Activated CD4-positive, alpha-beta T cell treated with anti-CD3 and anti-CD28 coated beads, Interleukin-2, Interleukin-6, amounts not matched to agents 100 ng/mL and 50 ng/mL, durations not matched to agents 16 hours and 8 hours (primary cell): ENCODE measurements at regions not wholly inside any gene's neighbourhood (a gene's known extent, or its start where the extent isn't known, plus 50 kb on each side); places are given as distances from the start of the nearest gene placed in this dataset.

ENCODE experiments used
- DNase-seq: peaks from one replicate; pipeline ENCODE4 v3.0.0-alpha.2; 2020

DNA sequence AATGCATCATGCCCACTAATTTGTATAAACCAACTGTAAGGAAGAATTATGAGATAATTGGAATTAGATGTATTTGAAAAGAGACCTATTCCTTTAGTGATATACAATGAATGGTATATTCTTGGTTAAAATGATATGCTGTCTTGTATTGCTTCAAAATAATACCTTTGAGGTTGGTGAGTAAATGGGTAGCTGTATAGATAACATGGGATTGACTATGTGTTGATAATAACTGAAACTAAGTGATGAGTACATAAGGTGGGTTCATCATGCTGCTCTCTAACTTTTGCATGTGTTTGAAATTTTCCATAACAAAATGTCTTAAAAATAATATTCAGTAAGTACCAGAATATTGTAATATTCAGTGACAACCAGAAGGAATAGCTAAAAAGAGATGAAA, 272.6 kb upstream of the ZPLD1 start:
- no peak for DNase-seq

DNA sequence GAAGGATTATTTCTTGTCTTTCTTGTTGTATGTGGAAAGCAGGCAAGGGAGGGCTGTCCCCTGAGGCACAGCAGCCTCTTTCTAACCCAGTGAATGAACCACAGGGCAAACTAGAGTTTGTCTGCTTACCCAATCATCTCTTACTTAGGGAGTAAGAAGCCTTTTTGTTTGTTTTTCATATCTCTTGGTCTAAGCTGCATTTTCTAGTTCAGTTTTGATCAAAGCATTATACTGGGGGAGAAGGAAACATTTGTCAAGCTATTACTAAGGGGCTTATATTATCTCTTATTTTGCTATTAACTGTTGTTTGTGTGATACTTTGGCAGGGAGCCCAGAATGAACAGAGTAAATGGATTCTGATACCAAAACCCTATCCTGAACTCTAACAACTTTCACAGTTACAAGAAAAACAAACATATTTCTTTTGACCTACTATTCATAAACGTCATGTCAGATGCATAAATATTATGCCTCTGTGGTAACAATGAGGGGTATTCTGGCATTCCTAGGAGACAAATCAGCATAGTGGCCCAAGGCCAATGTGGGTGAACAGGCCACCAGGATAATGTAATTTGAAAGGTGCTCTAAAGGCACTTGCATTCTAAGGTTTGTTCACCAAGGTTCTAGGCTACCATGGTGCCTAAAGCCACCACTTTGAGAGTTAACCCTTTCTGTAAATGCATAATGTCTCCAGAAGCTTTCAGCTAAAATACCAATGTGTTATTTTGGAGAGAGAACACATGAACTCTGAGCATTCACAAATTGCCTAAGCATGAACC, 271.6 kb upstream of the ZPLD1 start:
- DNase-seq: no peak

DNA sequence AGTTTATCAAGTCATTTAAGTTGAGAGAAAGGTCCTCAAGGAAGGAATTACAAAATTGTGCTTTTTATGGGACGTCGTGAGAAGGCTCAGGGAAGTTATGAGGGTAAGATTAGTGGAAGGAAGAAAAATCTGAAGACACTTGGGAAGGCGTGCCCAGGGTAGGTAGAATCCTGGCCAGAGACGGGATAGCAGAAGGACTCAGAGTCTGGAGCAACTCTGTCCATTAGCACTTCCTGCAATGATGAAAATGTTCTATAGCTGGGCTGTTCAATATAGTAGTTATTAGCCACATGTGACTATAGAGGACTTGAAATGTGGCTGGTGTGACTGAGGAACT, 271.0 kb upstream of the ZPLD1 start:
- DNase-seq: no peak

DNA sequence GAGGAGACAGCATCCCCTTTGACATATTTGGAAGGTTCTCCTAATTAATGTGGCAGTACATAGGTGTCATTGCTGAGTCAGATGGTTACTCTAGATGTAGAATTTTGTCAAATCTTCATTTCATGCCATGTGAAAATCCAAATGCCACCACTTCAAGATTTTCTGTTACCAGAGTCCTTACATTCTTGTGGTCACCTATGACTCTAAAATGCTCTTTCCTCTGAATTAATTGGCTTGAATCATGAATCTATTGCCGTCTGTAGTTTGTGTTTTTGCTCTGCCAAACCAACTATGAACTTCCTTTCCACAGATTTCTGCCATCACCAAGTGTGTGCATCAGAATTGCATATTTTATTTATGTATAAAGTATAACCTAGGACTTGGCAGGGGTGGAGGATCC, 269.4 kb upstream of the ZPLD1 start:
- DNase-seq: no peak

DNA sequence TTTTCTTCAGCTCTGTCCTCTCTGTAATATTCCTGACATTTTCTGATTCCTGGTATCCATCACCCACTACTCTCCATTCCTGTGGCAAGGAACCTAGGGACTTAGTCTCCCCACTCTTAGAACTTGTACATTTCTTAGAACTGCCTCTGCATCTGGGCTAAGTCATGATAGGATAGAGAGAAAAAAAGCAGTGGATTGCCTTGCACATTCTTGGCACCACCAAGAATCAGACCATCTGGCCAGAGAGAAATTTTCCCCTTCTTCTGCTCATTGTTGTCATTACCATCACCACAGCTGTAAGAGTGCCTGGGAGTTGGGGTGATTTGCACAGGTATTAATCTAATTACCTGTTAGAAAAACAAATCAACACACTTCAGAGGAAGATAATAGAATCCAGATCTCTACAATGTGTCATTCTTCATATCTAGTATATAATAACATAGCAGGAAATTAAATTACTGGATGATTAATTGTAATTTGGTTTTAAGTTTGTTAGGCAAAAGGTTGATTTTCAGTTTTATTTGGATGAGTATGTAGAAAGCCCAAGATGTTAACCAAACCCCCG, 264.8 kb upstream of the ZPLD1 start:
- DNase-seq: no peak

DNA sequence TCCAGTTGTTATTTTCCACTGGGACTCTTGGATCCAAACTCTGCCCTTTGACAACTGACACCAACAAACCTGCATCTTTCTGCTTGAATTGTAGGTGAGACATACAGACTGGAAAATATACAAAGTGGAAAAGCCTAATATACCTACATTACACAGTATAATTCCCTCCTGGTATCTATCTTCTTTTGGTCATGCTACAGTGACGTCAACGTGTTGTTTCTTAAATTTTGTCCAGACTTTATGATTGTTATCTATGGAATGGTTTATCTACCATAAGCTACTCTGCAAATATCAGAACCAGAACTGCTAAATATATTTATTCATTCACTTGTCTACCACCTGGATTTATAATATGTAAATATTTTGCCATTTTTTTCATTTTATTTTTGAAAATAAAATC, 264.3 kb upstream of the ZPLD1 start:
- DNase-seq: no peak

DNA sequence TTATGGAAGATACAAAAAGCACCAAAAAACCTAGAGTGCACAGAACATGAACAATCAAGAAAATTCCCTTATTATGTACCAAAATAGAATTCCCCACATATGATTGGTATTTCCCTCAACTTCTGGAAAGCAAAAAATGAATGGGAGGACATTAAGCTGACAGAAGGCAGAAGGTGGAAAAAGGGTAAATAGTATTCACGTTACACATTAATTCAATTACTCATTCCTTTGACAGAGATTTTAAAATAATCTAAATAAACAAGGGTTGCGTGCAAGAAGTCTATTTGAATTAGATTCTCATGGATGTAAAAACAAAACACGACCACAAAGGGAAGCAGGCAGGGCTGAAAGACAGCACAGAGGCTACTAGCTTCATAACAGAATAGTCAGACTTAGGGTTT, 260.5 kb upstream of the ZPLD1 start:
- DNase-seq: no peak

DNA sequence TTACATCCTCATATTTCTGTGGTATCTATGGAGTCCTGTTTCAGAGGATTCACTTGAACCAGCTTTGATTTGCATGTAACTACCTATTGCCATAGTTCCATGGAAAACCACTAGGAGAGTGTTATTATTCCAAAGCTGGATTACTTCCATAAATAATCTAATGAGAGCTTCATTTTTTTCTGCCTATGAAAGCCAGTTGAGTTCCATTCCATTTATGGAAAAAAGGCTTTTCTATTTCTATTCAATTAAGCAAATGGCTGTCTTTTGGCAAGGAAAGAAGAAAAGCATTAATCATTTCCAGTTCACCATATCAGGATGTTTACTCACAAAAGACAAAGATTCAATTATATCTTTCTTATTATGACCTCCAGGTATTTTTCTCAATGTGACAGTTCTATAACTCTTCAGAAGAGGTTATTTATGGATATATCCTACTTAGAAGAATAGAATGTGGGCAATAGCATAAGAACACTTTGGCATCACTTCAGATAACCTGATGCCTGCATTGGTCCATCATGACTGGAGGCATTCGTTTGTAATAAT, 259.9 kb upstream of the ZPLD1 start:
- no peak for DNase-seq

DNA sequence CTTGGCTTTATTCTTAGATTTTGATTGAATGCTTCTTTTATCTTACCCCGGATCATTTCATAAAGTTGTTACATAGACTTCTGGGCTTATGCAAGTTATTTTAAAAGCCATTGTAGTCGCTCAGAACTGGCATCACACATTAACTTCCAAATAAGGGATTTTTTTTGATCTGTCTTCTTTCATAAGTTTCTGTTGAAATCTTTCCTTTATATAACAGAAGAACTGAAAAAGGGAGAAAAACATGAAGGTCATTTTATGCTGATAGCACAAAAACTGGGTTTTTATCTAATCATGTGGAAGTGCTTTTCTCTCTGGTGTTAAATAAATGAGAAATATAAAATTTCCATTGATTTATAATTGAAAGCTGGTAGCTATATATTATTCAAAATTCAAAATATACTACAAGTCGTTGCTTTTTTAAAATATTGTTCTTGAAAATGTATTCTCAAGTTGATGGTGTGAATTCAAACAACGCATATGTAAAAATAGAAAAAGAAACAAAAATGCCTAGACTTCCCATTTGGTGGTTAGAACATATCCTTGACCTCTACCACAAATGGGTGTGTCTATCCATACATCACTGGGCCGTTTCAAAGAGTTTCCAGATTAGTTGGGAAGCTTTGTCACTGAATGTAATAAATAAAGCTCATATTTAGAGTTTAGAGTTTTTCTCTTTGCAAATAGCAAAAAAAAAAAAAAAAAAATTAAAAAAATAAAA, 258.3 kb upstream of the ZPLD1 start:
- no peak for DNase-seq

DNA sequence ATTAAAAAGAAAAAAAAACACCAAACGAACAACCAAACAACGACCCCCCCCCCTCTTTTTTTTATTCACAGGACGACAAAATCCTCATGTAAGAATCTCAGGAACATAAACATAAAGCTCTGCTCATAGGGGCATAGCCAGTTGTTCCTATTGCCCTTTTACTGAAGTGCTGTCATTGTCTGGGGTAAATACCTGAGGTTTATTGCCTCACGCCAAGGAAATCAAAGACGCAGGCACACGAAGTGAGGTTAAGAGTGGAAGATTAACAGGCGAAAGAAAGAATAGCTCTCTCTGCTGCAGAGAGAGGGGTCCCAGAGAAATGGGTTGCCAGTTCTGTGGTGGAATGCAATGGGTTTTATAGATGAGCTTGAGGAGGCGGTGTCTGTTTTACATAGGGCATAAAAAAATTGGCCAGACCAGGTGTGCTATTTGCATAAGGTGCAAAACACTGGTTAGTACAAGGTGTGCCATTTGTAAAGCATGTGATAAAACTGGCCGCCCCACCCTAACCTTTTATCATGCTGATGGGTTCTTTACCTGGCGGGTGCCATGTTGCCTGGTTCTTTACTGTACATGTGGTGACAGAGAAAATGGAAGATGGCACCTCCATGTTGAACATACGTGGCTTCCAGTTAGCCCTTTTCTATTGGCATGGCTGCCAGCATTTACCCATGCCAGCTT, 257.6 kb upstream of the ZPLD1 start:
- no peak for DNase-seq

DNA sequence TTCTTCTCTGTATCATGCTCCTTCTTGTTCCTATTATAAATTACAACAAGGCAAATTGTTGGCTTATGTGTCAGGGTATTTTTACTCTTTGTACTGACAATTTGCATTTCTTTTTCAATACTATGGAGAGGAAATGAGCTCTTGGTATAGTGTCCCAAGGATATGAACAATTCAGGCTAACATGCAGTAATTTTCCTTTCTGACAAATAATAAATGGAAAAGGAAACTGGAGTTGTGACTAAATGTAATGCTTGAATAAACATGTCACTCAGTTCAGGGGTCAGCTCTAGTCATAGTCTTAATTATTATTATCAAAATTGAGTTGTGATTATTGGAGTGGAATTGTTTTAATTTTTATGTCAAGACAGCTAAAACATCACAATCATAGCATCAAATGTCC, 256.0 kb upstream of the ZPLD1 start:
- no peak for DNase-seq

DNA sequence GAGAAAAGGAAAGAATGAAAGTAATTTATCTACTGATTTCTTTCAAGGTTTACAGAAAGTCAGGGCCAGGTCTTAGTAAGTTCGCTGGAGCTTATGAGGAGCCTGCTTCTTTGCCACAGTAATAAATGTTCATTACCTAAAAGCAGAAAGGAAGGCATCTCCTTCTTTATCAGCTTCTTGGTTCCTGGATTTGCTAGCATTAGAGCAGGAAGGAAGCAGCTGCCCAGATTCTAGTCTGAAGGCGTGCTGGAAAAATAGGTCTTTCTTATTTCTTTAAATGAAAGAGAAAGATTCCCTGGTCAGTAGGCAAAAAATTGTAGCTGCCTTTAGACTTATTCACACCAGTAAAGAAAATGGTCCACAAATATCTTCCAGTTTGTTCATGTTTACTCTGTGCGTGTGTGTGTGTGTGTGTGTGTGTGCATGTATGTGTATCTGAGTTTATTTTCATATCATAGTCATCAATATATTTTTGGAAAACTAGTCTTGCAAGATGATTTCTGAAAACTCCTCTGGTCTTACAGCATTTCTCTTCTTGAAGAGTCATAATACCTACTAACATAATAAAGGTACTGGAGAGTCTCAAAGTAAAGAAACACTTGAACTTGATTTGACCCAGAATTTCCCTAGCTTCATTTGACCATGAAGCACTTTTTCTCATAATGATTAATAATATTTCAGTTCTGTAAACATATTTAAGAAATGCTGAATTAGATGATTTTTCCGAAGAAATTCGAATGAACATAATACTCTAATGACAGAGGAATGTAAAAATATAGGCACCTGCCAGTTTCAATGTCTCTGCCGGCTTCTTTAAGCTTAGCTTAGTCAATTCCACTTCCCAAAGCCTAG, 255.3 kb upstream of the ZPLD1 start:
- DNase-seq: no peak

DNA sequence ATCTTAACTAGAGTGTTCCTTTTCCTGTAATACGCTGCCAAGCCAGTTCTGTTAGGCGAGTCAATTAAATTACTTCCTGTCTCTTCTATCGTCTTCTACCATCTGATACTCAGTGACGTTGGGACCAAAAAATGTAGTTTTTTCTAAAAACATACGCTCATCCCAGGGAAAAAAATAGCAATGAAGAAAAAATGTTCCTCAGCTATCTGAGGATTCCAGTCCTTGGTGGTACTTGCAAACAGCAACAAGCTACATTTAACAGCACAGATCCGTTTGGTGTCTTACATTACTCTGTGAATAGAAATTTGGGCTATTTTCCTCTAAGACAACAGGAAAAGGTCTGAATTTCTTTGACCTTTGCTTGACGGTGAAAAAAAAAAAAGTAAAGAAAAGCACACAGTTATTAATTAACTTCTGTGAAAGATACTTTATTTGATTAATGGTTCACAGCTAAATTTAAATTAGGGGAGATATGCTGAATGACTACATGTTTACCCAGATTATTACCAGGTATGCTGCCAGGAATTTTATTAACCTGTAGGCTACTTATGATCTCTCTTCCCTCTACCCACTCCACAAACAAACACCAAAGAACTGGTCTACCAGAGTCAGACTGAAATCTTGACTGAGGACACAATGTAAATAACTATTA, 254.4 kb upstream of the ZPLD1 start:
- DNase-seq: no peak

DNA sequence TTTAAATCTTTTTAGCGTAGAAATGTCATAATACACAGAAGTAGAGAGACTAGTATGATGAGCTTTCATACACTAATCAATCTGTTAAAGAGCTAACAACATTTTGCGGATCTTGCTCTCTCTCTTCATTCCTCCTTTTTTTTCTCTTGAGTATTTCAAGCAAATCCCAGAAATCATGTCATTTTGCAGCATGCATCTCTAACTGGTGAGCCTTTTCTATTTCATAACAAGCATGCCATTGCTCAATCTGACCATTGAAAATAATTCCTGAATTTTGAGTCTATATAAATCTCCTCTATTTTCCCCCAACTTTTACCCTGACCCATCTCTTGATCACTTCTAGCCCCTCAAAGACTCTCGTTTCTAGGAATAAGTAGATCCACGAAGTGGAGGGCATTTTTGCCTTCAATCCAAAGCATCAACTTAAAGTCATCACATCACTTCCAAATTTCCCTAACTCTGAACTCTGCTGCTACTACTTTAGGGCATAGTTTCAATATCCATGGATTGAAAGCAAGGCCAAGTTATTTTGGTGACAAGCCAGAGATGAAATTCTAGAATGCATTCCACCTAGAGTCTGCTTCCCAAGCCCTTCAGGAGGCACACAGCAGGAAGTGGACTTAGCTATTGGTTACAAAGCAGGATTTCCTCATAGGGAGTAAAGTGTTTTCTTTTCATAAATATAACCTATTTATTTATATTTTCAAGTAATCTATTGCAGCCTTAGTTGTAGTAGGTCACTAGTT, 253.5 kb upstream of the ZPLD1 start:
- DNase-seq: no peak

DNA sequence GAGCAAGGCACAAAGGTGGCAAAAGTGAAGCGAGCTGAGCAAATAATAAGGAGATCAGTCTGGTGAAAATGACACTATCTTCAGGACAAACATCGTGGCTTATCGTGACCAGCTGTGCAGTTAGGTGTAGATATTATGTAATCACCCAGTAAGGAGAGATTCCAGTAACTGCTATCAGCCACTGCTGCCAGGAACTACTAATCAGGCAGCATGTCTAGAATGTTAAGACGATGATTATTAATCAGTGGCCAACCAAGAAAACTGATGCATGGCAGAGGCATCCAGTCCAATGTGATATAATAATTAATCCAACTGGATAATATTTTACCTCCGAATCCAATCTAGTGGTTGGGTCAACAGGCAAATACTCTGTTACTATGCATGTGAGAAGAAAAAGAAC, 252.7 kb upstream of the ZPLD1 start:
- DNase-seq: no peak

DNA sequence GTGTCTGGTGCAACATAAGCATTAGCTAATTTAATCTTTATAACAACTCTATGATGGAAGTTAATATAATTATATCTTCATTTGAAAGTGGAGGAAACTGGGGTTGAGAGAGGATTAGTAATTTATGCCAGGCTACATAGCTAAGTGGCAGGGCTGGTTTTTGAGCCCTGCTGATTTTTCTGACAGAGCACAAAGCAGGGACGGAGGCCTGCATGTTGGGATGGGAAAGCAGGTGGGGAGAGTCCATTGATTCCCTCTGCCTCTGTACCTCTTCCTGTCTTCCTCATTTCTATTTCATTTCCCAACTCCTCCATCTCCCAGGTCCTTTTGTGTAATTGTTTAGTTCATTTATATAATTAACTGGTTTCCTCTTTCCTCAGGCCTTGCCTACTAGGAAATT, 251.6 kb upstream of the ZPLD1 start:
- no peak for DNase-seq

DNA sequence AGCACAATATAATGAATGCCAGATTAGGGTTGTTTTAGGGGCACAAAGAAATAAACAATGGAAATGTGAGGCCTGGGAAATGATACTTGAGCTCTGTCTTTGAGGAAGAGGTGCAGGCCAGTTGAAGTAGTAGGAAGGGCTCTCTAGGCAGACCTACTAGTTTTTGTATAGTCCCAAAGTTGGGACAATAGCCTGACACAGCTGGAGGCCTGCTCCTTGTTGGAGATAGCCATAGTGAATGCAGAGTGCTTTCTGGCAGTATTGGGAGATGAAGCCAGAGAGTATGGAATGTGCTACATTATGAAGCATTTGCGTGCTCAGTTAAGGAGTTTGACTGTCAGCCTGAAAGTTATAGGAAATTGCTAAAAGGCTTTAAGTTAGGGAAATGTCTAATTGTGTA, 251.2 kb upstream of the ZPLD1 start:
- DNase-seq: no peak

DNA sequence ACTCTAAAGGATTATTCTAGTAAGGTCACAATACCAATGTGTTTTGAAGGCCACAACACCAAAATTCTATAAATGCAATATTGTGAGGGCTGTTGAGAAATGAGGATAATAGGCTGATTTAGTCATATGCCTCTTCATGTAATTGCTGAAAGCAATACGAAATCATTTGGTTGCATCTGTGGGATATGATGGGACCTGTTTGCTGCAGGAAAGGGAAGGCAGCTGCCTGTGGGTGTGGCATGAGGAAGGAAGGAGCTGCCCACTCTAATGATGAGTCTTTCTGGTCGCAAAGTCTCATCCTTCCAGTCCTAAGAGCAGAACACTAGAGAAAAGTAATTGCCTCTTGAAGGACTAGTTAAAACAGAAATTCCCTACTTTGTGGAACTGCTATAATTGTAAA, 245.3 kb upstream of the ZPLD1 start:
- DNase-seq: no peak

DNA sequence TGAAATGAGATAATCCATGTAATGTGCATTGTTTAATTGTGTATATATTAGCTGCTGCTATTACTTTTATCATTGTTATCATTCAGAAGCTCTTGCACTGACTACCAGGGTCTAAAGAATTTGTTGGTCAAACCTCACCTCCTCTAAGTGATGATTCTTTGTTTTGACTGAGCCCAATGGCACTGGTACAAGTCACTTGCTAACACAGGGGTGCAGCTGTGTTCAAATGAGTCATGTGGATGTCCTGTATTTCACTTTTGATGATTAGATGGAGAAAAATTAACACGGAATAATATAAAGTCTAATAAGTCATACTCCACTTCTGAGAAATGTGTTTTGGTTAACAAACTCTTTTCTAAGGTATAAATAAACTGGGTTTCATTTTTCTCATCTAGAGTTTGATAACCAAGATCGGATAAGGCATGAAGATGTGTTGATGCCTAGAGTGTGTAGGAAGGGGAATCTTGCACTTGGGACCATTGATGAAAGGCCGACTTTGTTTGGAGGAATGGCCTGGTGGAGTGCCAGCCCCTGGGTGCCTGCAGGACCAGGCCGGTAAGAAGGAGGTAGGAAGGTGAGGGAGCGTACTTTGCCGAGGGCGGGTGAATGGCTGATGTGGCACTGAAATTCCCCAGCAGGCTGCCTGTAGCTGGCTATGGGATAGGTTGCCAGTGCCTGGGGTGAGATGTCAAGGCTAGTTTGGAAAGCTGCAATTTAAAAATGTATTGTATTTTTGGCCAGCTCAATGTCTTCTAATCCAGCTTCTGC, 244.7 kb upstream of the ZPLD1 start:
- DNase-seq: no peak

DNA sequence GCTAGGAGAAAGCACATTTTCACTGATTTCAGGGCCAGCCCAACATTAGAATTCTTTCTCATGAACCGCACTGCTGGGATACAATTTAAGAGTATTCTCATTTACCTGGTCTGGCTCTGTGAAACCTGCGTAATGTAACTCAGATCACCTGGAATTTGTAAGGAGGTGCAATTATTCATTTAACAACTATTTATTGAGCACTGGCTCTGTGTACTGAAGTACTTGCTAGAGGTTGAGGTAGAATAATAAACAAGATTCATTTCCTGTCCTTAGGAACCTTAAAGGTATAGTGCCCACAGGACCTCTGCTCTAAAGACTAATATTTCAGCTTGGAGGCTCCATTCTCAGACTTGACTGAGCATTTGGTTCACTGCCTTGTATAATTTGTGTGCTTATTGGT, 242.2 kb upstream of the ZPLD1 start:
- no peak for DNase-seq

DNA sequence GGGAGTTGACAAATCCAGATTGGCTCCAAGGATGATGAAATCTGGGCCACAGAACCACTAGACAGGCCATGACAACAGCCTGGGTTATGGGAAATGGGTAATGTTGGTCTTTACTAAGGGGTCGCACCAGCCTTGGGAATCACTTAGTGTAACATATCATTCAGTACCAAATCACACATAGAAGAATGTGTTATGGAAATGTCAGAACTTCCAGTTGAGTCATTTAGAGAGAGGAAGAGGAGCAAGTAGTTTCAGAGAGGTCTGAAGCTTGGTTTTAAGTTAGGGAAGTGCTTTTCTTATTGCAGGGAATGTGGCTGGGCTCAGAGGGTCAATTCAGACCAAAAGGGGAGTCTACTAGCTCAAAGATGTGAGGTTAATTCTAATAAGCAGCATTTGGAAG, 241.6 kb upstream of the ZPLD1 start:
- no peak for DNase-seq
